Activated CD4-positive, CD25-positive, alpha-beta regulatory T cell (primary cell): ENCODE measurements at regions not wholly inside any gene's neighbourhood (a gene's known extent, or its start where the extent isn't known, plus 50 kb on each side); places are given as distances from the start of the nearest gene placed in this dataset.
"Not testable (repeated sequence)": the region's sequence is repeated elsewhere in the genome, so short reads cannot be mapped to it uniquely, and the experiment has no call there.

ENCODE experiments used
- DNase-seq, 4 experiments: peaks; one replicate each; lab custom pipeline; 2025; lab: John Stamatoyannopoulos, UW

DNA sequence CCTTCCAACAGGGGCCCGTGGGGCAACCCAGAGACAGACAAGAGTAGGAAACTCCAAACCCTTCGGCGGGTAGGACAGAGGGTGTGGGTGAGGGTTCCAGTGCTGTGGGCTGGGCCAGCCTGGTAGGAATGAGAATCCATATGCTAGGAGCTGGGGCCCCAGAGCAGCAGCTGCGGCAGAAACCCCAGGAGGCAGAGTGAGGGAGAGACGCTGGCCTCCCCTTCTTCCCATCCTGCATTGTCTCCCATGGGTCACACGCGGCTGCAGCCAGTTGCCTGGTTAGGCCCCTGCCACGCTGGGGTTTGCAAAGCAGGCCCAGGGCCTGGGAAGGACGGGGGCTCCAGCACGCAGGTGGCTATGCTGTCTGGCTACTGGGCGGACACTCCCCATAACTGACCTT is 113.1 kb upstream of the CCZ1B start:
- DNase-seq: not testable (repeated sequence)

- not testable (repeated sequence) for DNase-seq
Measured at GRCh38 chr7:6939896-6940295, 113.8 kb upstream of the CCZ1B start.

DNA sequence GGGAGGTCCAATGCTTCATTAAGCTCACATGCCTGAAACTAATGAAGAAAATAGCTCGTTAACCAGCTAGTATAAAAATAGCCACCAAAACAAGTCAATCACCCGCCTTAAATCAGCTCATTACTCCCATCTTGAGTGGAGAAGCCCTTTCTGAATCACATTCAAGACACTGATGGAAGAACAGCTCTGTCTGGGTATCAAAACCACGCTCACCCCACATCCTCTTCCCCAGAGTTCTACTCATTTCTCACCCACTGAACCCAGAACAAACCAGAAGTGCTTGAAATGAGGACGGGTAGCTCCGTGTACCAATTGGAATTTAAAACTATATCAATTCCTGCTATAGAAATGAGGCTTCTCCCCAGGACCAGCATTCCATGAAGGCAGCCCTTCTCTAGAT is 120.8 kb upstream of the CCZ1B start:
- DNase-seq: not testable (repeated sequence)

GRCh38 chr7:6950231-6950630 is 124.2 kb upstream of the CCZ1B start:
- not testable (repeated sequence) for DNase-seq

- DNase-seq: not testable (repeated sequence)
Measured at GRCh38 chr7:6951553-6951952, 125.5 kb upstream of the CCZ1B start.

- DNase-seq: not testable (repeated sequence)
Measured at GRCh38 chr7:6953138-6953797, 127.2 kb upstream of the CCZ1B start.

- not testable (repeated sequence) for DNase-seq
Measured at GRCh38 chr7:6953798-6954181, 127.7 kb upstream of the CCZ1B start.

DNA sequence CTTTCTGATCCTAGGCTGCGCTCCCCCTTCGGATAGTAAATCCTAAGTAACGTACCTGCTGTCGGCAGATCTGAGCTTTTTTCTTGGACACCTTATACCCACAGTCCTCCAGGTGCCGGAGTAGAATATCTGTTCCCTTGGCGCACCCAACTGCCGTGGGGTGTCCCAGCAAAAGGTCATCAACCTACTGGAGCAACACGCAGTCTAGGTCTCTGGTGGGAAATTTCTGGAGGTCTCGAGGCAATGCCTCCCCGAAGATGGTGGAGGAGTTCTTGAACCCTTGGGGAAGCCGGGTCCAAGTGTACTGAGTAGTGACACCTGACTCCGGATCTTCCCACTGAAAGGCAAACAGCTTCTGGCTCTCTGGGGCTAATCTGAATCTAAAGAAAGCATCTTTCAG is 129.3 kb upstream of the CCZ1B start:
- DNase-seq: not testable (repeated sequence)

DNA sequence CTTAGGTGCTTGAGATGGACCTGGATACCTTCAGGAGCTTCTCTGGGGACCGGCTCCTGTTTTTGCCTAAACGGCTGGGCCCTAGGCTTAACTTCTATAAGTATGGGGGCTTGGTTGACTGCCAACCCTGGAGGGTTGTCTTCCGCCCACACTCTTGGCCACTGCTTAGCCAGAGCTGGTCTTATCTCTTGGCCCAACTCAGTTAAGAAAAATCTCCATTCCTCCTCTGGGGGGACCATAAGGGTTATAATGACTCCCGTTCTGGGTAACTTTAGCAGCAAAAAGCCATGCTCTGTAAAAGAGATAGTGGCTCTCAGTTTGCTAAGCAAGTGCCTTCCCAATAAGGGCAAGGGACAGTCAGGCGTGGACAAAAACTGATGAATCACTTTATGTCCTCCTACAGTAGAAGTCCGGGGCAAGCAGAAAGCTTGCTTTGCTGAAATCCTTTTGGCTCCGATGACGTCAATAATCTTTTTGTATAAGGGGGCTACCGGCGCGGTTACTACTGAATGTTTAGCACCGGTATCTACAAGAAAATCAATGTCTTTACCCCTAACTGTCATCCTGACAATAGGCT is 130.0 kb upstream of the CCZ1B start:
- not testable (repeated sequence) for DNase-seq

DNA sequence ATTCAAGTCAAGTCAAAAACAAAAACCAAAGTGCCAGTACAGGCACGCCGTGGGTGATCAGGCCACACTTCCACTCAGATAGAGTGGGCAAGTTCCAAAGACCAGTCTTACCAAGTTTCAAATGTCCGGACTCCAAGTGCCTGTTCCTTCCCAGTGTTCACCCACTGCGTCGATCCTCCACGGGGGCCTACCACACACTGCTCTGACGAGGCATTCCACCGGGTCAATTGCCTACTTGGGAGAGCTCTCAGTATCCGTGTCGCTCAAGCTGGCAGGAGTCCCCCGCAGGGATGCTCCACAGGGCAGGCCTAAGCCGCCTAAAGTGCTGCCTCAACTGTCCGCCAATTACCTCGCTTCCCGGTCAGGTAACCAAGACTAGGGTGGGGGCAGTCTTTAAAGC is 132.3 kb upstream of the CCZ1B start:
- DNase-seq: not testable (repeated sequence)

DNA sequence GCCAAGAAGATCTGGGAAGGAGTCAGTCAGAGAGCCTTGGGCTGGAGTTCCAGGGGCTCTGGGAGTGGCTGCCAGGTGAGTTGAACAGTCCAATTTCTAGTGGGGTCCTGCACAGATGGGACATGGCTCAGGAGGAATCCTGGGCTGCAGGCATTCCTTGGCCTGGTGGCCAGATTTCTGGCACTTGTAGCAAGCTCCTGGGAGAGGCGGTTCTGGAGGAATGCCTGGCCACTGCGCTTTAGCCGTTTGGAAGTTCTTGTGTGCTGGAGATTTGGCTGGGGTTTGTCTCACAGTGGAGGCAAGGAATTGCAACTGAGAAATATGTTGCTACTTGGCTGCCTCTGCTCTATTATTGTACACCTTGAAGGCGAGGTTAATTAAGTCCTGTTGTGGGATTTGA is 133.9 kb upstream of the CCZ1B start:
- not testable (repeated sequence) for DNase-seq

DNA sequence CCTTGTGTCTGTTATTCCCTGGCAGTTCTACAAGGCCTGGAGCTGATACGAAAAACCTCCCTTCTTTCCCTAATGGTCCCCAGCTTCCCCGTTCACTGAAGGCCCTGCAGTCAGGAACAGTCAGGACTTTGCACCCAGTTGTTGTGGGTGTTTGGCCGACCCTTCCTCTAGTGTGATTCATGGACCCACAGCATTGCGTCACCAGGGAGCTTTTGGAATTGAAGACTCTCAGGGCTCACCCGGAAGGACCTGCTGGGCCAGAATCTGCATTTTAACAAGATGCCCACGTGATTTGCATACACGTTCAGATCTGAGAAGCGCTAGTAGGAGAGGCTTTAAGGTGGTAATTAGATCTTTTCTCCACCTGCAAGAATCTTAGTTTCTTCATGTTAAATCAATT is 136.8 kb upstream of the CCZ1B start:
- DNase-seq: not testable (repeated sequence)

DNA sequence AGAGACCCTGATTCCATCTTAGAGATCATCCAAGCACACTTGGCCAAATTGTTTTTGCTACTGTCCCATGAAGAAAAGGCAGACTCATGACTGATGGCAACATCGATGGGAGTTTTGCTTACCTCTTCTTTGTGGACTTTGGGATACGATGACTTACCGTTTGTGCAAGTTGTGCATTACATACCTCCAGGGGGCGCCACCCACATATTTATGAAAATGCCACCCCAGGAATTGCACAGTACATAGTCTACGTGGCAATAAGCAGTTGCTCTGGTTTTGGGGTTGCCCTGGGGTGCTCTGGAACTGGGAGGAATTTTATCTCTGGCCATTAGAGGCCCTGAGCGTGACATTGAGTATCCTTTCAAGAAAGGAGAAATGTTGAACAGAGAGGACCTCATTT is 139.0 kb upstream of the CCZ1B start:
- DNase-seq: peak in 3 of 4 experiments; percentile 7 to 16 (median 16)

DNA sequence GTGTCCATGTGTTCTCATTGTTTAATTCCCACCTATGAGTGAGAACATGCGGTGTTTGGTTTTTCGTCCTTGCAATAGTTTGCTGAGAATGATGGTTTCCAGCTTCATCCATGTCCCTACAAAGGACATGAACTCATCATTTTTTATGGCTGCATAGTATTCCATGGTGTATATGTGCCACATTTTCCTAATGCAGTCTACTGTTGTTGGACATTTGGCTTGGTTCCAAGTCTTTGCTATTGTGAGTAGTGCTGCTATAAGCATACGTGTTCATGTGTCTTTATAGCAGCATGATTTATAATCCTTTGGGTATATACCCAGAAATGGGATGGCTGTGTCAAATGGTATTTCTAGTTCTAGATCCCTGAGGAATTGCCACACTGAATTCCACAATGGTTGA is 144.1 kb upstream of the CCZ1B start:
- DNase-seq: not testable (repeated sequence)

DNA sequence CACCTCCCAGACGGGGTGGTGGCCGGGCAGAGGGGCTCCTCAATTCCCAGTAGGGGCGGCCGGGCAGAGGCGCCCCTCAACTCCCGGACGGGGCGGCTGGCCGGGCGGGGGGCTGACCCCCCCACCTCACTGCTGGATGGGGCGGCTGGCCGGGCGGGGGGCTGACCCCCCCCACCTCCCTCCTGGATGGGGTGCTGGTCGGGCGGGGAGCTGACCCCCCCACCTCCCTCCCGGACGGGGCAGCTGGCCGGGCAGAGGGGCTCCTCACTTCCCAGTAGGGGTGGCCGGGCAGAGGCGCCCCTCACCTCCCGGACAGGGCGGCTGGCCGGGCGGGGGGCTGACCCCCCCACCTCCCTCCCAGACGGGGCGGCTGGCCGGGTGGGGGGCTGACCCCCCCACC is 148.8 kb upstream of the CCZ1B start:
- DNase-seq: not testable (repeated sequence)

DNA sequence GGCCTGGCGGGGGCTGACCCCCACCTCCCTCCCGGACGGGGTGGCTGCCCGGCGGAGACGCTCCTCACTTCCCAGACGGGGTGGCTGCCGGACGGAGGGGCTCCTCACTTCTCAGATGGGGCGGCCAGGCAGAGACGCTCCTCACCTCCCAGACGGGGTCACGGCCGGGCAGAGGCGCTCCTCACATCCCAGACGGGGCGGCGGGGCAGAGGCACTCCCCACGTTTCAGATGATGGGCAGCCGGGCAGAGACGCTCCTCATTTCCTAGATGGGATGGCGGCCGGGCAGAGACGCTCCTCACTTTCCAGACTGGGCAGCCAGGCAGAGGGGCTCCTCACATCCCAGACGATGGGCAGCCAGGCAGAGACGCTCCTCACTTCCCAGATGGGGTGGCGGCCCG is 149.3 kb upstream of the CCZ1B start:
- DNase-seq: not testable (repeated sequence)

- DNase-seq: not testable (repeated sequence)
Measured at GRCh38 chr7:6977368-6977767, 151.3 kb upstream of the CCZ1B start.

- DNase-seq: not testable (repeated sequence)
Measured at GRCh38 chr7:6978326-6978725, 152.3 kb upstream of the CCZ1B start.

GRCh38 chr7:6979456-6979855 is 153.4 kb upstream of the CCZ1B start:
- DNase-seq: not testable (repeated sequence)

DNA sequence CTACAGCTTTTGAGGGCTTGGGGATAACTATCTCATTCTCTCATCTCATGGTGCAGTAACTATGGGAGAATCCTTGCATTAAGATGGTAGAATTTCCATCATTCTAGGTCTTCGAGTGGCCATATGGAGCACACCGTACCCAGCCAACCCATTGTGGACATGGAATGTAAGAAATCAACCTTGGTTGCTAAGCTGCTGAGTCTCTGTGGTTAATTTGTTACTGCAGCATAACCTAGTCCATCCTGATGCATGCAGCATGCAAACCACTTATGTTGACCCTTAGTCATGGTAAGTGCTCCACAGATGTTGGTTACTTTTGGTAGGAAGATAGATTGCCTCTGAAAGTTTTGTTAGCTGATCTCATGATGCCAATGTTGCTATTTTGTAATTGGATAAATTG is 156.3 kb upstream of the CCZ1B start:
- not testable (repeated sequence) for DNase-seq

DNA sequence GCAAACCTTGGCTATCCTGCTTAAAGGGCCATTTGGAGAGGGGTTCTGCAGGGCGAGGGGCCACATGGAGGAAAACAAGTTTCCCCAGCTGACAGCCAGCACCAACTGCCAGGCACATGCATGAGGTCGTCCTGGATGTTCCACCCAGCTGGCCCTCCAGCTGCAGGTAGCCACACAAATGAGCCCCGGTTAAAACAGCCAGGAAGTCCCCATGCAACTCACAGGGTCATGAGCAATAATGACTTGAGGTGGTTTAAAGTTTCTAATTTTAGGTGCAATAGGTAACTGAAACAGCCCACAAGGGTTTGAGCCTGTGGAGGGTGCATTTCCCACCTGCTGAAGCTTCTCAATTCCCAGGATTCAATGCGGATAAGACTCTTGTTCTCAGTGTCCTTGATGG is 160.8 kb upstream of the CCZ1B start:
- not testable (repeated sequence) for DNase-seq

DNA sequence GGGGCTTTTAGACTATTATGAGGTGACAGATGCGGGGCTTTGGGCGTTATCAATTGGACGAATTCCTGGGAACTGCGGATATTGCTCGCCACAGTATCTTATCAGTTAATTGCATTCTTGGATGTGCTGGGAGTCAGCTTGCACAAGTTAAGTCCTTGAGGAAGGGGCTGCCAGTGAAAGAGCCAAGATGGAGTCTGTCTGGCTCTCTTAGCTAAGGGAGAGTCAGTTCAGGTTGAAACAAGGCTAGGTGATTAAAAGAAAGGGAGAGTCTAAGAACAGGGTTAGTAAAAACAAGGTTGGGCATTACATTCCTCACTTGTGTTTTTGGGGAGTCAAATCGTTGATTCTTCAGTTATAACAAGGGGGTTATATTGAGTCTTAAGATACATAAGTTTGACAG is 162.5 kb upstream of the CCZ1B start:
- DNase-seq: not testable (repeated sequence)

- not testable (repeated sequence) for DNase-seq
Measured at GRCh38 chr7:6989968-6990367, 163.9 kb upstream of the CCZ1B start.
